ENCODE measurements at regions not wholly inside any gene's neighbourhood (a gene's known extent, or its start where the extent isn't known, plus 50 kb on each side); places are given as distances from the start of the nearest gene placed in this dataset.
A peak's percentile ranks its signal among the peaks of the same experiment; 100 is the strongest.

GRCh38 chr1:29520571-29521437 lies 284.5 kb downstream of the PTPRU start:
- DNase-seq, result no peak
- no peak overlapping the region for H3K4me3 Mint-ChIP-seq
- no peak for ATAC-seq (replicated peaks in 1 of 2)

GRCh38 chr1:29519788-29520110 lies 283.4 kb downstream of the PTPRU start:
- ATAC-seq (replicated peaks in 1 of 2), result no peak
- Mint-ChIP-seq H3K27ac (no peak overlapping the region), H3K4me1 (ENCODE audit: low read depth) (no peaks in the 10 kb centered on the region), H3K9me3 (no peaks in the 10 kb centered on the region), H3K36me3 (ENCODE audit: insufficient read depth in 2 of 2) (no peaks in the 10 kb centered on the region), H3K27me3 (ENCODE audit: low read depth) (peaks cover 6% of the 10 kb centered on the region), H3K4me3 (no peak overlapping the region)
- DNase-seq, result no peak

More at GRCh38 chr1:29520571-29521437, 284.5 kb downstream of the PTPRU start:
- no peak overlapping the region for H3K27ac Mint-ChIP-seq
- H3K4me1 Mint-ChIP-seq (ENCODE audit: low read depth), result no peaks in the 10 kb centered on the region
- no peaks in the 10 kb centered on the region for H3K9me3 Mint-ChIP-seq
- no peaks in the 10 kb centered on the region for H3K36me3 Mint-ChIP-seq (ENCODE audit: insufficient read depth in 2 of 2)
- H3K27me3 Mint-ChIP-seq (ENCODE audit: low read depth), result peaks cover 15% of the 10 kb centered on the region

- H3K4me3 Mint-ChIP-seq, result no peak overlapping the region
- no peak overlapping the region for H3K27ac Mint-ChIP-seq
- no peaks in the 10 kb centered on the region for H3K36me3 Mint-ChIP-seq (ENCODE audit: insufficient read depth in 2 of 2)
- ATAC-seq (replicated peaks in 1 of 2) (no peak), DNase-seq (no peak)
- H3K27me3 Mint-ChIP-seq (ENCODE audit: low read depth), result peaks cover 4% of the 10 kb centered on the region
- no peaks in the 10 kb centered on the region for H3K4me1 Mint-ChIP-seq (ENCODE audit: low read depth)
- no peaks in the 10 kb centered on the region for H3K9me3 Mint-ChIP-seq
Measured at GRCh38 chr1:29519108-29519787, 282.9 kb downstream of the PTPRU start.

GRCh38 chr1:29518183-29518835 lies 282.0 kb downstream of the PTPRU start:
- H3K27ac Mint-ChIP-seq, result no peak overlapping the region
- H3K27me3 Mint-ChIP-seq (ENCODE audit: low read depth), result peaks cover 4% of the 10 kb centered on the region
- H3K4me1 Mint-ChIP-seq (ENCODE audit: low read depth), result no peaks in the 10 kb centered on the region
- no peak for DNase-seq
- no peak overlapping the region for H3K4me3 Mint-ChIP-seq
- H3K36me3 Mint-ChIP-seq (ENCODE audit: insufficient read depth in 2 of 2), result no peaks in the 10 kb centered on the region
- ATAC-seq (replicated peaks in 1 of 2), result no peak
- no peaks in the 10 kb centered on the region for H3K9me3 Mint-ChIP-seq

- no peaks in the 10 kb centered on the region for H3K36me3 Mint-ChIP-seq (ENCODE audit: insufficient read depth in 2 of 2)
- H3K27ac Mint-ChIP-seq, result no peak overlapping the region
- no peak for DNase-seq
- no peaks in the 10 kb centered on the region for H3K9me3 Mint-ChIP-seq
- no peak overlapping the region for H3K4me3 Mint-ChIP-seq
- H3K4me1 Mint-ChIP-seq (ENCODE audit: low read depth), result no peaks in the 10 kb centered on the region
- no peak for ATAC-seq (replicated peaks in 1 of 2)
- peaks cover 4% of the 10 kb centered on the region for H3K27me3 Mint-ChIP-seq (ENCODE audit: low read depth)
Measured at GRCh38 chr1:29517251-29518086, 281.1 kb downstream of the PTPRU start.

- DNase-seq, result no peak
- H3K36me3 Mint-ChIP-seq (ENCODE audit: insufficient read depth in 2 of 2), result no peaks in the 10 kb centered on the region
- H3K9me3 Mint-ChIP-seq, result peaks cover 0 to 3% of the 10 kb centered on the region in 2 donors
- ATAC-seq (replicated peaks in 1 of 2), result no peak
- H3K27ac Mint-ChIP-seq, result no peak overlapping the region
- H3K27me3 Mint-ChIP-seq (ENCODE audit: low read depth), result peaks cover 4% of the 10 kb centered on the region
- H3K4me3 Mint-ChIP-seq, result no peak overlapping the region
- H3K4me1 Mint-ChIP-seq (ENCODE audit: low read depth), result no peaks in the 10 kb centered on the region
Measured at GRCh38 chr1:29516063-29516820, 279.9 kb downstream of the PTPRU start.

- Mint-ChIP-seq H3K4me1 (ENCODE audit: low read depth) (no peaks in the 10 kb centered on the region), H3K9me3 (peaks cover 0 to 3% of the 10 kb centered on the region in 2 donors), H3K27me3 (ENCODE audit: low read depth) (peaks cover 4% of the 10 kb centered on the region), H3K27ac (no peak overlapping the region), H3K4me3 (no peak overlapping the region), H3K36me3 (ENCODE audit: insufficient read depth in 2 of 2) (no peaks in the 10 kb centered on the region)
- ATAC-seq (replicated peaks in 1 of 2) (no peak), DNase-seq (no peak)
Measured at GRCh38 chr1:29515170-29515955, 279.0 kb downstream of the PTPRU start.

- H3K4me3 Mint-ChIP-seq, result no peak overlapping the region
Measured at GRCh38 chr1:29514361-29515169, 278.2 kb downstream of the PTPRU start.

GRCh38 chr1:29513357-29513756 lies 277.0 kb downstream of the PTPRU start:
- DNase-seq, result peak in 1 of 2 donors; percentile 4
- Mint-ChIP-seq H3K36me3 (ENCODE audit: insufficient read depth in 2 of 2) (no peaks in the 10 kb centered on the region), H3K4me1 (ENCODE audit: low read depth) (no peaks in the 10 kb centered on the region), H3K27me3 (ENCODE audit: low read depth) (peaks cover 4% of the 10 kb centered on the region), H3K9me3 (peaks cover 0 to 3% of the 10 kb centered on the region in 2 donors), H3K4me3 (no peak overlapping the region), H3K27ac (no peak overlapping the region)
- no peak for ATAC-seq (replicated peaks in 1 of 2)

More at GRCh38 chr1:29514361-29515169, 278.2 kb downstream of the PTPRU start:
- no peak for DNase-seq
- peaks cover 0 to 3% of the 10 kb centered on the region in 2 donors for H3K9me3 Mint-ChIP-seq
- peaks cover 4% of the 10 kb centered on the region for H3K27me3 Mint-ChIP-seq (ENCODE audit: low read depth)
- H3K27ac Mint-ChIP-seq, result no peak overlapping the region
- no peaks in the 10 kb centered on the region for H3K36me3 Mint-ChIP-seq (ENCODE audit: insufficient read depth in 2 of 2)
- ATAC-seq (replicated peaks in 1 of 2), result no peak
- H3K4me1 Mint-ChIP-seq (ENCODE audit: low read depth), result no peaks in the 10 kb centered on the region

- no peaks in the 10 kb centered on the region for H3K4me1 Mint-ChIP-seq (ENCODE audit: low read depth)
- H3K27me3 Mint-ChIP-seq (ENCODE audit: low read depth), result no peaks in the 10 kb centered on the region
Measured at GRCh38 chr1:29511436-29511835, 275.1 kb downstream of the PTPRU start.

GRCh38 chr1:29508458-29509107 lies 272.3 kb downstream of the PTPRU start:
- no peak for ATAC-seq (replicated peaks in 1 of 2)

More at GRCh38 chr1:29511436-29511835, 275.1 kb downstream of the PTPRU start:
- no peaks in the 10 kb centered on the region for H3K36me3 Mint-ChIP-seq (ENCODE audit: insufficient read depth in 2 of 2)
- H3K9me3 Mint-ChIP-seq, result peaks cover 0 to 3% of the 10 kb centered on the region in 2 donors
- ATAC-seq (replicated peaks in 1 of 2) (no peak), DNase-seq (no peak)
- no peak overlapping the region for H3K4me3 Mint-ChIP-seq
- H3K27ac Mint-ChIP-seq, result no peak overlapping the region

More at GRCh38 chr1:29508458-29509107, 272.3 kb downstream of the PTPRU start:
- DNase-seq, result no peak
- H3K4me1 Mint-ChIP-seq (ENCODE audit: low read depth), result no peaks in the 10 kb centered on the region
- H3K27me3 Mint-ChIP-seq (ENCODE audit: low read depth), result peaks cover 8% of the 10 kb centered on the region
- no peaks in the 10 kb centered on the region for H3K36me3 Mint-ChIP-seq (ENCODE audit: insufficient read depth in 2 of 2)
- H3K27ac Mint-ChIP-seq, result no peak overlapping the region
- H3K4me3 Mint-ChIP-seq, result no peak overlapping the region
- H3K9me3 Mint-ChIP-seq, result peaks cover 0 to 3% of the 10 kb centered on the region in 2 donors

Data from activated T-cell treated with anti-CD3 and anti-CD28 coated beads, Interleukin-2, amount 50 U/mL, for 72 hours (primary cell).